Keratinocyte (primary cell): ENCODE measurements at regions not wholly inside any gene's neighbourhood (a gene's known extent, or its start where the extent isn't known, plus 50 kb on each side); places are given as distances from the start of the nearest gene placed in this dataset.

ENCODE experiments used
- DNase-seq: peaks from one replicate; pipeline ENCODE4 v3.0.0-alpha.2; 2011; ENCODE audit warnings: low read depth, missing footprints, low spot score
- FAIRE-seq: peaks from 2 replicates; lab custom pipeline; 2011; peaks lifted over from hg19 to GRCh38; lab: Jason Lieb, UNC
- H2AFZ ChIP-seq: 2 replicates; pipeline ENCODE4 v1.6.0; 2012; ENCODE audit warnings: low read length, control low read depth, inconsistent platforms; ENCODE audit not compliant: control insufficient read depth
- H3K27ac ChIP-seq: 2 replicates; pipeline ENCODE4 v1.5.1; 2011; ENCODE audit warnings: low read length; ENCODE audit not compliant: control insufficient read depth, insufficient read depth
- H3K27me3 ChIP-seq: 3 replicates; pipeline ENCODE4 v1.6.0; 2011; ENCODE audit warnings: low read length; ENCODE audit not compliant: control insufficient read depth, insufficient read depth; ENCODE audit errors: extremely low read depth
- H3K36me3 ChIP-seq, 2 experiments: 2 replicates in 1 of 2; 3 replicates in 1 of 2; pipeline ENCODE4 v1.5.1; 2011; ENCODE audit warnings: low read length in 2 of 2, mild to moderate bottlenecking in 1 of 2; ENCODE audit not compliant: control insufficient read depth in 2 of 2, insufficient read depth in 2 of 2; ENCODE audit errors: extremely low read depth in 1 of 2
- H3K4me1 ChIP-seq: 3 replicates; pipeline ENCODE4 v1.5.1; 2011; ENCODE audit warnings: low read length; ENCODE audit not compliant: control insufficient read depth, insufficient read depth; ENCODE audit errors: extremely low read depth
- H3K4me2 ChIP-seq: 3 replicates; pipeline ENCODE4 v1.6.0; 2011; ENCODE audit warnings: low read depth, low read length; ENCODE audit not compliant: control insufficient read depth, insufficient read depth; ENCODE audit errors: extremely low read depth
- H3K4me3 ChIP-seq, 3 experiments: fragments of 200-600 bp in 1 of 3; sonication (generic) in 1 of 3; 2 replicates in 2 of 3; 3 replicates in 1 of 3; pipeline ENCODE4 v1.5.1; 2011 to 2016; ENCODE audit warnings: low read length in 3 of 3, mild to moderate bottlenecking in 3 of 3, control low read depth in 2 of 3, inconsistent platforms in 1 of 3, low read depth in 1 of 3, mixed read lengths in 1 of 3, mixed run types in 1 of 3, moderate library complexity in 1 of 3; ENCODE audit not compliant: control insufficient read depth in 2 of 3, insufficient read depth in 2 of 3; ENCODE audit errors: extremely low read depth in 1 of 3
- H3K79me2 ChIP-seq: 2 replicates; pipeline ENCODE4 v1.6.0; 2012; ENCODE audit warnings: low read length; ENCODE audit not compliant: control insufficient read depth, insufficient read depth
- H3K9ac ChIP-seq: 3 replicates; pipeline ENCODE4 v1.6.0; 2011; ENCODE audit warnings: low read length; ENCODE audit not compliant: control insufficient read depth, insufficient read depth; ENCODE audit errors: extremely low read depth
- H3K9me1 ChIP-seq: 3 replicates; pipeline ENCODE4 v1.6.0; 2011; ENCODE audit warnings: low read length; ENCODE audit not compliant: control insufficient read depth, insufficient read depth; ENCODE audit errors: extremely low read depth
- H3K9me3 ChIP-seq: 2 replicates; pipeline ENCODE4 v1.5.1; 2012; ENCODE audit warnings: low read depth, low read length; ENCODE audit not compliant: control insufficient read depth
- H4K20me1 ChIP-seq: 3 replicates; pipeline ENCODE4 v1.6.0; 2011; ENCODE audit warnings: low read length; ENCODE audit not compliant: control insufficient read depth, insufficient read depth; ENCODE audit errors: extremely low read depth
- CTCF ChIP-seq, 3 experiments: IDR thresholded peaks in 1 of 3; conservative IDR thresholded peaks in 1 of 3; optimal IDR thresholded peaks in 1 of 3; 2 replicates in 2 of 3; 3 replicates in 1 of 3; pipeline versions ENCODE3 to v1.5.1; 2011; ENCODE audit warnings: low read length in 3 of 3, mild to moderate bottlenecking in 3 of 3, moderate library complexity in 2 of 3, control low read depth in 1 of 3, inconsistent platforms in 1 of 3; ENCODE audit not compliant: insufficient read depth in 2 of 3; ENCODE audit errors: extremely low read depth in 1 of 3
- EZH2 ChIP-seq: IDR thresholded peaks from one replicate; pipeline ENCODE4 v1.6.1; 2012; ENCODE audit warnings: inconsistent platforms, mild to moderate bottlenecking, low read length, moderate library complexity
- dilution Hi-C: fragments of 300-500 bp; cut with MboI; formaldehyde crosslinking; loops from one replicate; pipeline ENCODE4 v1.7.0; 2020; ENCODE audit warnings: low sequenced_read_pairs; ENCODE audit not compliant: extremely low pct_ligation_motif_present

GRCh38 chr4:59727745-59728144 lies 1472.4 kb upstream of the ADGRL3 start:
- no peak for TF ChIP-seq CTCF (optimal IDR thresholded peaks at IDR 0.05 in 1 of 3, IDR thresholded peaks at IDR 0.05 in 1 of 3, conservative IDR thresholded peaks at IDR 0.05 in 1 of 3; ENCODE audit: extremely low read depth in 1 of 3, insufficient read depth in 2 of 3, low read length in 3 of 3)
- Histone ChIP-seq H3K9me1 (no peaks in the 10 kb centered on the region), H3K9me3 (no peaks in the 10 kb centered on the region), H3K27me3 (no peaks in the 10 kb centered on the region), H3K9ac (no peak overlapping the region), H2AFZ (no peak overlapping the region), H3K4me3 (no peak overlapping the region), H3K4me1 (no peaks in the 10 kb centered on the region), H4K20me1 (no peaks in the 10 kb centered on the region), H3K27ac (no peak overlapping the region), H3K4me2 (no peak overlapping the region), H3K36me3 (no peaks in the 10 kb centered on the region), H3K79me2 (no peaks in the 10 kb centered on the region)
- FAIRE-seq (no peak), DNase-seq (no peak)
- dilution Hi-C loops: no loop called here

DNA sequence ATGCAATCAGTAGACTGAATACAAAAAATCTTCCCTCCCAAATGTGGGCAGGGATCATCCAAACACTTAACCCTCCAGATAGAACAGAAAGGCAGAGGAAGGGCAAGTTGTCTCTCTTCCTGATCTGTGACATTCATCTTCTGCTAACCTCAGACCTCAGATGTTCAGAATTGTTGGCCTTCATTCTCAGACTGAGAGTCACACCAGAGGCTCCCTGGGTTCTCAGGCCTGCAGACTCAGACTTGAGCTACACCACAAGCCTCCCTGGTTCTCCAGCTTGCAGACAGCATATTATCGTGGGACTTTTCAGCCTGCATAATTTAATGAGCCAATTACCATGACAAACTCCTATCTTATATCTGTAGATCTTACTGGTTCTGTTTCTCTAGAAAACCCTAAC lies 1471.6 kb upstream of the ADGRL3 start:
- H3K9ac ChIP-seq: no peak overlapping the region

More for the DNA sequence above, 1471.6 kb upstream of the ADGRL3 start:
- no peaks in the 10 kb centered on the region for H3K9me3 ChIP-seq
- no peak overlapping the region for H2AFZ ChIP-seq
- no peaks in the 10 kb centered on the region for H4K20me1 ChIP-seq
- H3K79me2 ChIP-seq: no peaks in the 10 kb centered on the region
- H3K36me3 ChIP-seq: no peaks in the 10 kb centered on the region
- H3K9me1 ChIP-seq: no peaks in the 10 kb centered on the region
- TF ChIP-seq EZH2 (no peak), CTCF (optimal IDR thresholded peaks at IDR 0.05 in 1 of 3, IDR thresholded peaks at IDR 0.05 in 1 of 3, conservative IDR thresholded peaks at IDR 0.05 in 1 of 3; ENCODE audit: extremely low read depth in 1 of 3, insufficient read depth in 2 of 3, low read length in 3 of 3) (no peak)
- H3K4me2 ChIP-seq: no peak overlapping the region
- no peak for DNase-seq
- no peak overlapping the region for H3K4me3 ChIP-seq
- FAIRE-seq: no peak
- no peaks in the 10 kb centered on the region for H3K27me3 ChIP-seq
- no peaks in the 10 kb centered on the region for H3K4me1 ChIP-seq
- dilution Hi-C loops: no loop called here
- no peak overlapping the region for H3K27ac ChIP-seq
